SK-N-SH (cell line): ENCODE measurements at regions not wholly inside any gene's neighbourhood (a gene's known extent, or its start where the extent isn't known, plus 50 kb on each side); places are given as distances from the start of the nearest gene placed in this dataset.

Experiments
- CTCF ChIA-PET: fragments of 300-600, 350-600 bp; formaldehyde crosslinking; extraction: SDS; loops from one replicate; lab custom pipeline; 2021; lab: Yijun Ruan, JAX
- POLR2A ChIA-PET: fragments of 350-600 bp; sonication (Branson Sonifier 250); formaldehyde crosslinking; extraction: SDS; loops from one replicate; lab custom pipeline; 2020; ENCODE audit warnings: antibody characterized with exemption, inconsistent platforms; lab: Yijun Ruan, JAX
- DNase-seq: peaks from one replicate; pipeline ENCODE4 v3.0.0; 2012
- H2AFZ ChIP-seq: fragments of 200-600 bp; sonication (generic); 2 replicates; pipeline ENCODE4 v1.8.1; 2016; ENCODE audit warnings: antibody characterized with exemption, mild to moderate bottlenecking, low read depth
- H3F3A ChIP-seq: fragments of 200-600 bp; sonication (generic); replicated peaks from 2 replicates; pipeline ENCODE3; 2016; ENCODE audit warnings: antibody characterized with exemption, mild to moderate bottlenecking; ENCODE audit not compliant: insufficient read depth
- H3K27ac ChIP-seq, 2 experiments: fragments of 200-500 bp in 1 of 2; fragments of 200-600 bp in 1 of 2; sonication (Bioruptor generic) in 1 of 2; sonication (generic), shearing (Covaris generic) in 1 of 2; 2 replicates each; pipeline versions ENCODE4 v1.5.1 to v1.6.1; 2014 to 2016; ENCODE audit warnings: low read depth in 2 of 2, inconsistent platforms in 1 of 2, low read length in 1 of 2, mild to moderate bottlenecking in 1 of 2, mixed read lengths in 1 of 2
- H3K27me3 ChIP-seq: fragments of 200-600 bp; sonication (generic), shearing (Covaris generic); 2 replicates; pipeline ENCODE4 v1.6.1; 2016; ENCODE audit warnings: mixed run types; ENCODE audit not compliant: insufficient read depth
- H3K36me3 ChIP-seq, 2 experiments: fragments of 200-500 bp in 1 of 2; fragments of 200-600 bp in 1 of 2; sonication (Bioruptor generic) in 1 of 2; sonication (generic) in 1 of 2; replicated peaks in 1 of 2; 2 replicates each; pipeline versions ENCODE3 to v1.5.1; 2014 to 2016; ENCODE audit warnings: low read length in 1 of 2, mild to moderate bottlenecking in 1 of 2; ENCODE audit not compliant: insufficient read depth in 2 of 2, control insufficient read depth in 1 of 2
- H3K4me1 ChIP-seq, 2 experiments: fragments of 200-500 bp in 1 of 2; fragments of 200-600 bp in 1 of 2; sonication (Bioruptor generic) in 1 of 2; sonication (generic), shearing (Covaris generic) in 1 of 2; 2 replicates each; pipeline versions ENCODE4 v1.5.1 to v1.6.1; 2014 to 2016; ENCODE audit warnings: low read depth in 1 of 2, low read length in 1 of 2, mixed run types in 1 of 2; ENCODE audit not compliant: insufficient read depth in 2 of 2, control insufficient read depth in 1 of 2
- H3K4me2 ChIP-seq: fragments of 200-600 bp; sonication (generic), shearing (Covaris generic); 2 replicates; pipeline ENCODE4 v1.6.1; 2017; ENCODE audit warnings: mixed run types
- H3K4me3 ChIP-seq, 2 experiments: fragments of 200-500 bp in 1 of 2; fragments of 200-600 bp in 1 of 2; sonication (Bioruptor generic) in 1 of 2; sonication (generic), shearing (Covaris generic) in 1 of 2; 2 replicates each; pipeline versions ENCODE4 v1.5.1 to v1.8.1; 2014 to 2016; ENCODE audit warnings: low read depth in 2 of 2, inconsistent platforms in 1 of 2, low read length in 1 of 2, mild to moderate bottlenecking in 1 of 2, mixed read lengths in 1 of 2, moderate library complexity in 1 of 2
- H3K79me2 ChIP-seq: fragments of 200-600 bp; sonication (generic); 2 replicates; pipeline ENCODE4 v1.8.1; 2017; ENCODE audit warnings: mild to moderate bottlenecking; ENCODE audit not compliant: insufficient read depth
- H3K9ac ChIP-seq: fragments of 200-600 bp; sonication (generic); 2 replicates; pipeline ENCODE4 v1.6.1; 2017; ENCODE audit warnings: mixed run types
- H3K9me2 ChIP-seq: fragments of 200-600 bp; sonication (generic); 2 replicates; pipeline ENCODE4 v1.6.1; 2017; ENCODE audit warnings: mixed run types
- H3K9me3 ChIP-seq: fragments of 200-600 bp; sonication (generic); 2 replicates; pipeline ENCODE4 v1.6.1; 2017; ENCODE audit warnings: mixed run types, mild to moderate bottlenecking, moderate library complexity
- H4K20me1 ChIP-seq: fragments of 200-600 bp; sonication (generic); 2 replicates; pipeline ENCODE4 v1.6.1; 2017; ENCODE audit warnings: mild to moderate bottlenecking, mixed run types; ENCODE audit not compliant: insufficient read depth
- FOSL2 ChIP-seq: IDR thresholded peaks from 2 replicates; pipeline ENCODE4 v1.4.0; 2012; ENCODE audit warnings: low read depth, mild to moderate bottlenecking, moderate library complexity, borderline replicate concordance
- NRF1 ChIP-seq: IDR thresholded peaks from 2 replicates; pipeline ENCODE4 v1.6.1; 2012; ENCODE audit warnings: low read depth, mild to moderate bottlenecking, low read length
- RFX5 ChIP-seq: IDR thresholded peaks from 2 replicates; pipeline ENCODE4 v1.6.1; 2012; ENCODE audit warnings: mild to moderate bottlenecking, improper control_type of control experiment, low read length
- RXRA ChIP-seq: IDR thresholded peaks from 2 replicates; pipeline ENCODE4 v1.4.0; 2012; ENCODE audit warnings: low read depth, mild to moderate bottlenecking, borderline replicate concordance
- TAF1 ChIP-seq: IDR thresholded peaks from 2 replicates; pipeline ENCODE4 v1.6.1; 2012; ENCODE audit warnings: low read depth, mild to moderate bottlenecking, low read length, moderate library complexity, borderline replicate concordance
- TEAD4 ChIP-seq: IDR thresholded peaks from 2 replicates; pipeline ENCODE4 v1.4.0; 2012; ENCODE audit warnings: mild to moderate bottlenecking, borderline replicate concordance; ENCODE audit not compliant: insufficient read depth
- WGBS: methylation state at CpG from one replicate; pipeline ENCODE4 v1.1.6; 2017; ENCODE audit warnings: low lambda C conversion rate; 5-methylcytosine and 5-hydroxymethylcytosine counted together
- TF ChIP-seq, protein P1 (sequence below): fragments of 150-350 bp; IDR thresholded peaks from 2 replicates; pipeline ENCODE4 v1.6.1; 2016; ENCODE audit warnings: mild to moderate bottlenecking, low read depth, low read length
- TF ChIP-seq, protein P2 (sequence below): fragments of 200-600 bp; sonication (generic); IDR thresholded peaks from 2 replicates; pipeline ENCODE4 v1.6.1; 2017; ENCODE audit warnings: antibody characterized with exemption, mild to moderate bottlenecking, moderate library complexity
- TF ChIP-seq, protein P3 (sequence below): IDR thresholded peaks from 2 replicates; pipeline ENCODE4 v1.6.1; 2012; ENCODE audit warnings: mild to moderate bottlenecking, low read depth, low read length, moderate library complexity

DNA sequence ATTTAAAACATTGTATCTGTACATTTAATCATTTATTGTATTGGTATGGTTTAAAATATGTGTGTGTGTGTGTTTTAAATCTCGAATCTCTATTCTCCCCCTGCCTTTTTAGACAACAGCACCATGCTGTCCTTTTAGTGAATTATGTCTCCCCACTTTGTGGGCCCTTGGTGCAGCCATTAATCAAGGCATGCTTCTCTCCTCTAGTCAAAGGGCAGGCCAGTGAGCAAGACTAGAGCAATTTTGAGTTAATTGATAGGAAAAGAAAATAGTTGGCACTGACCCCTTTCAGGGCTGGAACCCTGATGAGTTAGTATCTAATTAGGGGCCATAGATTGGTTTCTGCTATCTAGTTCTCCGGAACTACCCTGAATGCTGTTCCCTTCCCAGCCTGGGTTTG is 111.0 kb downstream of the MAIP1 start:
- Histone ChIP-seq H3K9ac (no peak overlapping the region), H3K27me3 (no peaks in the 10 kb centered on the region), H3K4me1 (peaks cover 0 to 6% of the 10 kb centered on the region in 2 experiments; a peak in 1 of 4 replicates), H3K79me2 (no peaks in the 10 kb centered on the region), H3K9me3 (no peaks in the 10 kb centered on the region), H3K27ac (no peak overlapping the region)
- TF ChIP-seq NRF1 (no peak), FOSL2 (no peak)
- TF ChIP-seq, all 33 proteins: peak for 0
- no peaks in the 10 kb centered on the region for H3F3A ChIP-seq
- ChIA-PET POLR2A (no interaction called here), CTCF (no interaction called here)
- H3K4me2 ChIP-seq, result no peak overlapping the region
- no peak overlapping the region for H3K4me3 ChIP-seq
- no peaks in the 10 kb centered on the region for H3K9me2 ChIP-seq
- no peaks in the 10 kb centered on the region for H4K20me1 ChIP-seq
- no peaks in the 10 kb centered on the region for H3K36me3 ChIP-seq
- DNase-seq, result no peak
- WGBS, result 43% methylated on average over 2 of the region's 2 CpGs
- no peak overlapping the region for H2AFZ ChIP-seq

DNA sequence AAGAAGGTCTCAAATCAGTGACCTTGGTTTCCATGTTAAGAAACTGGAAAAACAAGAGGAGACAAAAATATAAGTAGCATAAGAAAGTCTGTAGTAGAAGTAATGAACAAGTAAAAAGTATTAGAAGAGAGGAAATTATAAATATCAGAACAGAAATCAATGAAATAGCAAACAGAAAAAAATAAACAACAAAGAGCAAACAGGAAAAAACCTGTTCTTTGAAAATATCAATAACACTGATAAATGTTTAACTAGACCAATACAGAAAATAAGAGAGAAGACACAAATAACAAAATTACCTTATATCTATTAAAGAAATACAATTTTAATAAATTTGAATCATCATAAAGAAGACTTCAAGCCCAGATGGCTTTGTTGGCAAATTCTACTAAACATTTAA is 113.3 kb downstream of the MAIP1 start:
- Histone ChIP-seq H3K79me2 (no peaks in the 10 kb centered on the region), H3K4me1 (peaks cover 0 to 2% of the 10 kb centered on the region in 2 experiments; a peak in 1 of 4 replicates), H3K4me3 (no peak overlapping the region), H3K27ac (no peak overlapping the region), H3K9me3 (no peaks in the 10 kb centered on the region), H2AFZ (no peak overlapping the region), H3K9me2 (no peaks in the 10 kb centered on the region; the same call in 1 of the 2 replicates), H3K4me2 (no peak overlapping the region), H3K27me3 (no peaks in the 10 kb centered on the region), H3F3A (no peaks in the 10 kb centered on the region), H4K20me1 (no peaks in the 10 kb centered on the region), H3K36me3 (no peaks in the 10 kb centered on the region), H3K9ac (no peak overlapping the region)
- TF ChIP-seq, protein P1, sequence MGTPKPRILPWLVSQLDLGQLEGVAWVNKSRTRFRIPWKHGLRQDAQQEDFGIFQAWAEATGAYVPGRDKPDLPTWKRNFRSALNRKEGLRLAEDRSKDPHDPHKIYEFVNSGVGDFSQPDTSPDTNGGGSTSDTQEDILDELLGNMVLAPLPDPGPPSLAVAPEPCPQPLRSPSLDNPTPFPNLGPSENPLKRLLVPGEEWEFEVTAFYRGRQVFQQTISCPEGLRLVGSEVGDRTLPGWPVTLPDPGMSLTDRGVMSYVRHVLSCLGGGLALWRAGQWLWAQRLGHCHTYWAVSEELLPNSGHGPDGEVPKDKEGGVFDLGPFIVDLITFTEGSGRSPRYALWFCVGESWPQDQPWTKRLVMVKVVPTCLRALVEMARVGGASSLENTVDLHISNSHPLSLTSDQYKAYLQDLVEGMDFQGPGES, result no peak
- TF ChIP-seq RXRA (no peak), TEAD4 (no peak), FOSL2 (no peak), TAF1 (no peak), RFX5 (no peak)
- TF ChIP-seq, protein P2, sequence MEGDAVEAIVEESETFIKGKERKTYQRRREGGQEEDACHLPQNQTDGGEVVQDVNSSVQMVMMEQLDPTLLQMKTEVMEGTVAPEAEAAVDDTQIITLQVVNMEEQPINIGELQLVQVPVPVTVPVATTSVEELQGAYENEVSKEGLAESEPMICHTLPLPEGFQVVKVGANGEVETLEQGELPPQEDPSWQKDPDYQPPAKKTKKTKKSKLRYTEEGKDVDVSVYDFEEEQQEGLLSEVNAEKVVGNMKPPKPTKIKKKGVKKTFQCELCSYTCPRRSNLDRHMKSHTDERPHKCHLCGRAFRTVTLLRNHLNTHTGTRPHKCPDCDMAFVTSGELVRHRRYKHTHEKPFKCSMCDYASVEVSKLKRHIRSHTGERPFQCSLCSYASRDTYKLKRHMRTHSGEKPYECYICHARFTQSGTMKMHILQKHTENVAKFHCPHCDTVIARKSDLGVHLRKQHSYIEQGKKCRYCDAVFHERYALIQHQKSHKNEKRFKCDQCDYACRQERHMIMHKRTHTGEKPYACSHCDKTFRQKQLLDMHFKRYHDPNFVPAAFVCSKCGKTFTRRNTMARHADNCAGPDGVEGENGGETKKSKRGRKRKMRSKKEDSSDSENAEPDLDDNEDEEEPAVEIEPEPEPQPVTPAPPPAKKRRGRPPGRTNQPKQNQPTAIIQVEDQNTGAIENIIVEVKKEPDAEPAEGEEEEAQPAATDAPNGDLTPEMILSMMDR, result no peak
- TF ChIP-seq, protein P3, sequence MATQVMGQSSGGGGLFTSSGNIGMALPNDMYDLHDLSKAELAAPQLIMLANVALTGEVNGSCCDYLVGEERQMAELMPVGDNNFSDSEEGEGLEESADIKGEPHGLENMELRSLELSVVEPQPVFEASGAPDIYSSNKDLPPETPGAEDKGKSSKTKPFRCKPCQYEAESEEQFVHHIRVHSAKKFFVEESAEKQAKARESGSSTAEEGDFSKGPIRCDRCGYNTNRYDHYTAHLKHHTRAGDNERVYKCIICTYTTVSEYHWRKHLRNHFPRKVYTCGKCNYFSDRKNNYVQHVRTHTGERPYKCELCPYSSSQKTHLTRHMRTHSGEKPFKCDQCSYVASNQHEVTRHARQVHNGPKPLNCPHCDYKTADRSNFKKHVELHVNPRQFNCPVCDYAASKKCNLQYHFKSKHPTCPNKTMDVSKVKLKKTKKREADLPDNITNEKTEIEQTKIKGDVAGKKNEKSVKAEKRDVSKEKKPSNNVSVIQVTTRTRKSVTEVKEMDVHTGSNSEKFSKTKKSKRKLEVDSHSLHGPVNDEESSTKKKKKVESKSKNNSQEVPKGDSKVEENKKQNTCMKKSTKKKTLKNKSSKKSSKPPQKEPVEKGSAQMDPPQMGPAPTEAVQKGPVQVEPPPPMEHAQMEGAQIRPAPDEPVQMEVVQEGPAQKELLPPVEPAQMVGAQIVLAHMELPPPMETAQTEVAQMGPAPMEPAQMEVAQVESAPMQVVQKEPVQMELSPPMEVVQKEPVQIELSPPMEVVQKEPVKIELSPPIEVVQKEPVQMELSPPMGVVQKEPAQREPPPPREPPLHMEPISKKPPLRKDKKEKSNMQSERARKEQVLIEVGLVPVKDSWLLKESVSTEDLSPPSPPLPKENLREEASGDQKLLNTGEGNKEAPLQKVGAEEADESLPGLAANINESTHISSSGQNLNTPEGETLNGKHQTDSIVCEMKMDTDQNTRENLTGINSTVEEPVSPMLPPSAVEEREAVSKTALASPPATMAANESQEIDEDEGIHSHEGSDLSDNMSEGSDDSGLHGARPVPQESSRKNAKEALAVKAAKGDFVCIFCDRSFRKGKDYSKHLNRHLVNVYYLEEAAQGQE, result no peak
- CTCF ChIA-PET, result no interaction called here
- POLR2A ChIA-PET, result no interaction called here
- DNase-seq, result no peak
